Spleen (tissue), 11 donors: ENCODE measurements at regions not wholly inside any gene's neighbourhood (a gene's known extent, or its start where the extent isn't known, plus 50 kb on each side); places are given as distances from the start of the nearest gene placed in this dataset.

Experiments used
- DNase-seq: peaks from one replicate; pipeline ENCODE4 v3.0.0-alpha.2; 2020
- H3K27ac ChIP-seq, 8 donors: fragments of 200-600 bp; sonication (generic) in 7 of 8; 1 replicate in 4 of 8; 2 replicates in 4 of 8; pipeline versions ENCODE4 v1.5.0 to v1.8.0; 2016 to 2021; ENCODE audit warnings: inconsistent platforms in 4 of 8, mild to moderate bottlenecking in 4 of 8, moderate library complexity in 1 of 8
- H3K27me3 ChIP-seq, 7 donors: fragments of 200-600 bp; sonication (generic) in 6 of 7; replicated peaks in 1 of 7; 1 replicate in 4 of 7; 2 replicates in 3 of 7; pipeline versions ENCODE4 v1.5.0 to v1.8.0; 2016 to 2021; ENCODE audit warnings: inconsistent platforms in 3 of 7, mild to moderate bottlenecking in 1 of 7
- H3K36me3 ChIP-seq, 6 donors: fragments of 200-600 bp; sonication (generic) in 5 of 6; 1 replicate in 4 of 6; 2 replicates in 2 of 6; pipeline versions ENCODE4 v1.5.0 to v1.8.0; 2016 to 2021; ENCODE audit warnings: inconsistent platforms in 2 of 6
- H3K4me1 ChIP-seq, 6 donors: fragments of 200-600 bp; sonication (generic) in 5 of 6; 1 replicate in 3 of 6; 2 replicates in 3 of 6; pipeline versions ENCODE4 v1.5.0 to v1.8.0; 2016 to 2021; ENCODE audit warnings: inconsistent platforms in 3 of 6
- H3K4me3 ChIP-seq, 8 donors: fragments of 200-600 bp; sonication (generic) in 7 of 8; 1 replicate in 4 of 8; 2 replicates in 4 of 8; pipeline versions ENCODE4 v1.5.0 to v1.8.0; 2016 to 2021; ENCODE audit warnings: inconsistent platforms in 4 of 8, mild to moderate bottlenecking in 4 of 8, moderate library complexity in 2 of 8
- H3K9me3 ChIP-seq, 8 donors: fragments of 200-600 bp; sonication (generic) in 7 of 8; 1 replicate in 4 of 8; 2 replicates in 4 of 8; pipeline versions ENCODE4 v1.5.0 to v1.8.0; 2016 to 2021; ENCODE audit warnings: inconsistent platforms in 4 of 8
- POLR2A ChIP-seq, 3 donors: fragments of 450-650 bp; IDR thresholded peaks; one replicate each; pipeline ENCODE4 v1.5.1; 2017; ENCODE audit warnings: antibody characterized with exemption in 3 of 3, mild to moderate bottlenecking in 1 of 3
- POLR2AphosphoS5 ChIP-seq, 3 donors: sonication (generic); formaldehyde crosslinking; IDR thresholded peaks; one replicate each; pipeline ENCODE4 v1.5.1; 2017; ENCODE audit warnings: antibody characterized with exemption in 3 of 3
- WGBS, 5 donors: extraction: QIAGEN DNeasy Blood & Tissue Kit in 3 of 5; methylation state at CpG; one replicate each; pipeline versions ENCODE4 v1.1.5 to v1.1.7; 2013 to 2018; 5-methylcytosine and 5-hydroxymethylcytosine counted together
- intact Hi-C: fragments of 100-400 bp; cut with DNase I; formaldehyde crosslinking; loops from one replicate; pipeline ENCODE4 v1.15.0; 2023; ENCODE audit warnings: low total_unique reads
- TF ChIP-seq, protein P1 (sequence below), 11 experiments: fragments of 200-600 bp in 7 of 11; fragments of 450-650 bp in 4 of 11; sonication (generic) in 4 of 11; IDR thresholded peaks in 8 of 11; conservative IDR thresholded peaks in 3 of 11; 1 replicate in 7 of 11; 2 replicates in 4 of 11; pipeline versions ENCODE4 v1.4.0 to v1.8.0; 2016 to 2021; ENCODE audit warnings: antibody characterized with exemption in 11 of 11, inconsistent platforms in 4 of 11, mild to moderate bottlenecking in 1 of 11
- donor health status: healthy with polysubstance abuse.
- donor health status: DM: no; HTN: no; CAD: no; lungs with moderate emphysema.
- donor health status: DM: no; HTN: no; CAD: no.
- donor health status: Bipolar disorder and iron deficiency.
- donor health status: healthy.
- donor health status: DM: no; HTN: no; CAD: no.
- donor health status: DM: yes; HTN: yes; CAD: no.

DNA sequence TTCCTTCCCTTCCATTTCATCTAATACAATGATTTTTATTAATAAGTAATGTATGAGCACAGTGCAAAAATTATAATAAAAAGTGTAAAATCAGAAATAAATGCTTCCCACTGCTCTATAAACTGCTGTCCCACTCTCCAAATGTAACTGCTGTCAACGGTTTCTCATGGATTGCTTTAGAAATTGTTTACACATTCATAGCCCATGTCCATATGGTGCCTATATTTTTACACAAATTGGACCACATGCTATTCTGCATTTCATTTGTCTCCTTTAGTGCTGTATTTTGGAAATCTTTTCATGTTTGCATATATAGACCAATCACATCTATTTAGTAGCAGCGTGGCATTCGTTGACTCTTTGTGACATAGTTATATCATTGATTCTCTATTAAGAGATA, 164.7 kb upstream of the SLCO3A1 start:
- Histone ChIP-seq H3K9me3 (no peaks in the 10 kb centered on the region), H3K27me3 (peaks cover 0 to 7% (median 0%) of the 10 kb centered on the region in 7 donors), H3K4me1 (no peaks in the 10 kb centered on the region), H3K4me3 (no peak overlapping the region), H3K36me3 (no peaks in the 10 kb centered on the region), H3K27ac (no peak overlapping the region)
- 87 to 92% (median 89%) methylated on average over 3 of the region's 3 CpGs for WGBS, 5 donors
- DNase-seq = no peak
- TF ChIP-seq POLR2AphosphoS5 (IDR thresholded peaks at IDR 0.05) (no peak), POLR2A (IDR thresholded peaks at IDR 0.05) (no peak)
- TF ChIP-seq, protein P1, sequence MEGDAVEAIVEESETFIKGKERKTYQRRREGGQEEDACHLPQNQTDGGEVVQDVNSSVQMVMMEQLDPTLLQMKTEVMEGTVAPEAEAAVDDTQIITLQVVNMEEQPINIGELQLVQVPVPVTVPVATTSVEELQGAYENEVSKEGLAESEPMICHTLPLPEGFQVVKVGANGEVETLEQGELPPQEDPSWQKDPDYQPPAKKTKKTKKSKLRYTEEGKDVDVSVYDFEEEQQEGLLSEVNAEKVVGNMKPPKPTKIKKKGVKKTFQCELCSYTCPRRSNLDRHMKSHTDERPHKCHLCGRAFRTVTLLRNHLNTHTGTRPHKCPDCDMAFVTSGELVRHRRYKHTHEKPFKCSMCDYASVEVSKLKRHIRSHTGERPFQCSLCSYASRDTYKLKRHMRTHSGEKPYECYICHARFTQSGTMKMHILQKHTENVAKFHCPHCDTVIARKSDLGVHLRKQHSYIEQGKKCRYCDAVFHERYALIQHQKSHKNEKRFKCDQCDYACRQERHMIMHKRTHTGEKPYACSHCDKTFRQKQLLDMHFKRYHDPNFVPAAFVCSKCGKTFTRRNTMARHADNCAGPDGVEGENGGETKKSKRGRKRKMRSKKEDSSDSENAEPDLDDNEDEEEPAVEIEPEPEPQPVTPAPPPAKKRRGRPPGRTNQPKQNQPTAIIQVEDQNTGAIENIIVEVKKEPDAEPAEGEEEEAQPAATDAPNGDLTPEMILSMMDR (IDR thresholded peaks at IDR 0.05 in 8 of 11, conservative IDR thresholded peaks at IDR 0.05 in 3 of 11) = no peak
- intact Hi-C loops = no loop called here

DNA sequence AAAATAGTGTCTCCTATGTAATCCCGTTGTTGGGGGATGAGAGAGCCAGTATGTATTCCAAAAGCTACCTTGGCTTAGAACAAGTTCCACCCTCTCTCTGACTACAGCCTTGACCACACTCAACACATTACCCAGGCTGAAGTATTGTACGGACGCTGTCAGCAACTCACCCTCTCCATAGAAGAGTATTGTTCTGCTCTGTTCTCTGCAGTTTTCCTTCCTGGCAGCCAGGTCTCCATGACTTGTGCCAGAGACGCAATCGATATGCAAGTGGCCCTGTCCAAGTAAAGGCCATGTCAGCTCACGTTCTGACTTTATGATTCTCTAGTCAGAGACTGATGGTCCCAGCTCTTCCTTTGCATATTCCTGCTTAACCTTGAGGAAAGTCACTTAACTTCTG, 164.1 kb upstream of the SLCO3A1 start:
- Histone ChIP-seq H3K27me3 (peaks cover 0 to 5% (median 0%) of the 10 kb centered on the region in 7 donors), H3K27ac (no peak overlapping the region), H3K36me3 (no peaks in the 10 kb centered on the region), H3K9me3 (no peaks in the 10 kb centered on the region), H3K4me3 (no peak overlapping the region), H3K4me1 (no peaks in the 10 kb centered on the region)
- 81 to 91% (median 89%) methylated on average over 6 of the region's 6 CpGs for WGBS, 5 donors
- intact Hi-C loops = no loop called here
- no peak for DNase-seq
- TF ChIP-seq POLR2A (IDR thresholded peaks at IDR 0.05) (no peak), POLR2AphosphoS5 (IDR thresholded peaks at IDR 0.05) (no peak)
- TF ChIP-seq, protein P1 (IDR thresholded peaks at IDR 0.05 in 8 of 11, conservative IDR thresholded peaks at IDR 0.05 in 3 of 11) = no peak

DNA sequence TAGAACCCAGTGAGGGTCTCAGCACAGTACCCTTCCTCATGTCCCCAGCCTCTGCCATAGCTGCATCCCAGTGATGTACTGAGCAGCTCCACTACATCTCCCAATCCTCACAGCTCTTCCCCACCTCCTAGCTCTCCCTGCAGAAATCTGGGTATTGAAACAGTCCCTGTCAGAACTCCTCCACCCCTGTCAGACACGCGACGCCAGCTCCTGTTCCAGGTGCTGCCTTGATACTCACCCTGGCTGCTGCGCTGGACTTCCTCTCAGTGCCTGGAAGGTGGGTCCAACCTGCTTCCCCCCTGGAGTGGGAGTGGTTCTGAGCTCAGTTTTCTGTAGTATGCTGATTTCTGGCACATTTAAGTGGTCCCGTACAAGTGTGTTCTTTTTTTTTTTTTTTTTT, 160.9 kb upstream of the SLCO3A1 start:
- H3K4me3 ChIP-seq = no peak overlapping the region
- H3K9me3 ChIP-seq = no peaks in the 10 kb centered on the region
- no peaks in the 10 kb centered on the region for H3K27me3 ChIP-seq
- intact Hi-C loops = no loop called here
- DNase-seq = no peak
- WGBS, 5 donors = 92 to 98% (median 93%) methylated on average over 5 of the region's 5 CpGs
- TF ChIP-seq POLR2AphosphoS5 (IDR thresholded peaks at IDR 0.05) (no peak), POLR2A (IDR thresholded peaks at IDR 0.05) (no peak)
- TF ChIP-seq, protein P1 (IDR thresholded peaks at IDR 0.05 in 8 of 11, conservative IDR thresholded peaks at IDR 0.05 in 3 of 11) = no peak
- H3K27ac ChIP-seq = no peak overlapping the region
- H3K36me3 ChIP-seq = no peaks in the 10 kb centered on the region
- H3K4me1 ChIP-seq = no peaks in the 10 kb centered on the region

DNA sequence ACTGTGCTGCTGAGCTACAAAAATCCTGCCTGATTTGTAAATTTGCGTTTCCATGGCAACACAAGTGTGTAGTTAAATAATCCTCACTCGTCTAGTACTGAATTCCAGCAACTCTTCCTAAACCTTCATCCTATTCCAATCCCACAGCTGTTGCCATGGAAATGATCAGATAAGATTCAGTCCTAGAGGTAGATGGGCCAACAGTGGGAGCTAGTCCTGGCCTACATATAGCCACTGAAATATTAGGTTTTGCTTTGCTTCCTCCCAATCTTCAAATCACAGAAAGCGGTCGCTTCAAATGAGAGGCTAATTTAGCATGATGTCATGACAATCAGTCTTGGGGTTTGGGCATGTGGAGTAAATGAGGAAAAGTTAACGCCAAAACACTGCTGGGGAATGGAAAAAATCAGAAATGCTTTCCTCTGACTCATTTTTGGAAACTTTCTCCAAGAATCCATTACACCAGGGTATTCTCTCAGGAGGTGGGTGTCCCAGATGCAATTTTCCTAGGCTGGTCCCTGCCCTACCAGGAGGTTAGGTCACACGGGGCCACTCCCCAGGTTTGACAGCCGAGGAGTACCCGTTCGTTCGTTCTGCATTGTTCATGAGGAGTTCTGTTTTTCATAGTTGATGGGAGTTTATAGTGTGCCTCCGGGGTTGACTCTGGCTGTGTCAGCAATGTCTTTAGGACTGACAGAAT, 159.2 kb upstream of the SLCO3A1 start:
- Histone ChIP-seq H3K27me3 (no peaks in the 10 kb centered on the region), H3K36me3 (no peaks in the 10 kb centered on the region), H3K4me1 (no peaks in the 10 kb centered on the region), H3K9me3 (no peaks in the 10 kb centered on the region), H3K4me3 (no peak overlapping the region), H3K27ac (peak overlapping the region in 7 of 8 donors; percentile 15 to 70 (median 62))
- WGBS, 5 donors = 74 to 87% (median 82%) methylated on average over 11 of the region's 11 CpGs
- no peak for DNase-seq
- TF ChIP-seq POLR2A (IDR thresholded peaks at IDR 0.05) = no peak
- no peak for TF ChIP-seq POLR2AphosphoS5 (IDR thresholded peaks at IDR 0.05)
- TF ChIP-seq, protein P1 (IDR thresholded peaks at IDR 0.05 in 8 of 11, conservative IDR thresholded peaks at IDR 0.05 in 3 of 11) = no peak
- intact Hi-C loops = no loop called here
